IMR-90 (cell line): ENCODE measurements at regions not wholly inside any gene's neighbourhood (a gene's known extent, or its start where the extent isn't known, plus 50 kb on each side); places are given as distances from the start of the nearest gene placed in this dataset.

Experiments used
- BHLHE40 ChIP-seq: fragments of 150-350 bp; IDR thresholded peaks from 2 replicates; pipeline ENCODE4 v1.6.1; 2016; ENCODE audit warnings: mild to moderate bottlenecking, low read depth, low read length
- CEBPB ChIP-seq: IDR thresholded peaks from 2 replicates; pipeline ENCODE4 v1.6.1; 2012; ENCODE audit warnings: low read depth, low read length, improper control_type of control experiment
- CHD1 ChIP-seq: IDR thresholded peaks from 2 replicates; pipeline ENCODE4 v1.6.1; 2012; ENCODE audit warnings: low read depth, low read length, improper control_type of control experiment
- CTCF ChIP-seq: conservative IDR thresholded peaks from 2 replicates; pipeline ENCODE4 v1.5.1; 2012; ENCODE audit warnings: mild to moderate bottlenecking, low read depth, low read length, improper control_type of control experiment
- FOS ChIP-seq: fragments of 150-350 bp; IDR thresholded peaks from 2 replicates; pipeline ENCODE4 v1.6.1; 2016; ENCODE audit warnings: low read depth, low read length
- MAFK ChIP-seq: IDR thresholded peaks from 2 replicates; pipeline ENCODE4 v1.6.1; 2012; ENCODE audit warnings: low read depth, low read length, improper control_type of control experiment
- MXI1 ChIP-seq: IDR thresholded peaks from 2 replicates; pipeline ENCODE4 v1.6.1; 2012; ENCODE audit warnings: low read depth, mild to moderate bottlenecking, low read length, moderate library complexity, borderline replicate concordance
- NFE2L2 ChIP-seq: fragments of 150-350 bp; IDR thresholded peaks from 2 replicates; pipeline ENCODE4 v1.6.1; 2016; ENCODE audit warnings: low read depth, mild to moderate bottlenecking, low read length
- POLR2A ChIP-seq: IDR thresholded peaks from 2 replicates; pipeline ENCODE4 v1.6.1; 2012; ENCODE audit warnings: mild to moderate bottlenecking, low read depth, low read length
- RAD21 ChIP-seq: IDR thresholded peaks from 2 replicates; pipeline ENCODE4 v1.6.1; 2012; ENCODE audit warnings: low read length, improper control_type of control experiment
- RCOR1 ChIP-seq: IDR thresholded peaks from 2 replicates; pipeline ENCODE4 v1.6.1; 2012; ENCODE audit warnings: mild to moderate bottlenecking, low read length, improper control_type of control experiment; ENCODE audit not compliant: insufficient replicate concordance
- RFX5 ChIP-seq: IDR thresholded peaks from 2 replicates; pipeline ENCODE4 v1.8.0; 2012; ENCODE audit warnings: low read depth, mild to moderate bottlenecking, low read length, moderate library complexity
- SMC3 ChIP-seq: fragments of 150-350 bp; IDR thresholded peaks from 2 replicates; pipeline ENCODE4 v1.6.1; 2016; ENCODE audit warnings: low read depth, mild to moderate bottlenecking, antibody characterized with exemption, low read length, moderate library complexity

GRCh38 chr1:104100115-104100514, 350.4 kb downstream of the AMY1C start:
- no peak for TF ChIP-seq RCOR1
- TF ChIP-seq CTCF = no peak
- TF ChIP-seq POLR2A = no peak
- TF ChIP-seq MAFK = no peak
- TF ChIP-seq RAD21 = no peak
- no peak for TF ChIP-seq CEBPB
- no peak for TF ChIP-seq MXI1
- no peak for TF ChIP-seq CHD1
- TF ChIP-seq SMC3 = no peak
- TF ChIP-seq RFX5 = no peak
- TF ChIP-seq BHLHE40 = no peak
- no peak for TF ChIP-seq NFE2L2
- TF ChIP-seq FOS = no peak
